Aorta (tissue), 5 donors: ENCODE measurements at regions not wholly inside any gene's neighbourhood (a gene's known extent, or its start where the extent isn't known, plus 50 kb on each side); places are given as distances from the start of the nearest gene placed in this dataset.

Source experiments
- ATAC-seq: fragments of 200-7000 bp; cut with Tn5 transposase; one replicate; pipeline ENCODE4 v1.9.1; 2022; ENCODE audit warnings: moderate library complexity; ENCODE audit not compliant: low FRiP score
- DNase-seq, 2 donors: peaks; one replicate each; pipeline ENCODE4 v3.0.0-alpha.2; 2020
- H3K27ac ChIP-seq, 2 donors: one replicate each; pipeline ENCODE4 v1.5.1; 2013; ENCODE audit warnings: low read length in 2 of 2, mild to moderate bottlenecking in 2 of 2, moderate library complexity in 2 of 2, control low read depth in 1 of 2, inconsistent platforms in 1 of 2, low read depth in 1 of 2
- H3K27me3 ChIP-seq, 2 donors: one replicate each; pipeline ENCODE4 v1.6.1; 2013; ENCODE audit warnings: control low read depth in 1 of 2, low read length in 1 of 2, mild to moderate bottlenecking in 1 of 2, moderate library complexity in 1 of 2; ENCODE audit not compliant: insufficient read depth in 2 of 2, control insufficient read depth in 1 of 2
- H3K36me3 ChIP-seq, 2 donors: one replicate each; pipeline ENCODE4 v1.6.1; 2013; ENCODE audit warnings: control low read depth in 1 of 2, low read length in 1 of 2, mild to moderate bottlenecking in 1 of 2; ENCODE audit not compliant: insufficient read depth in 2 of 2, control insufficient read depth in 1 of 2
- H3K4me1 ChIP-seq, 2 donors: one replicate each; pipeline ENCODE4 v1.6.1; 2013; ENCODE audit warnings: low read length in 2 of 2, control low read depth in 1 of 2, mild to moderate bottlenecking in 1 of 2, moderate library complexity in 1 of 2; ENCODE audit not compliant: insufficient read depth in 2 of 2, control insufficient read depth in 1 of 2
- H3K4me3 ChIP-seq, 2 donors: one replicate each; pipeline ENCODE4 v1.5.1; 2013; ENCODE audit warnings: low read length in 2 of 2, control low read depth in 1 of 2, mild to moderate bottlenecking in 1 of 2
- H3K9me3 ChIP-seq: one replicate; pipeline ENCODE4 v1.6.1; 2013; ENCODE audit warnings: mild to moderate bottlenecking, low read length; ENCODE audit not compliant: control insufficient read depth
- WGBS, 2 donors: extraction: QIAGEN DNeasy Blood & Tissue Kit; methylation state at CpG; one replicate each; pipeline ENCODE4 v1.1.7; 2013; 5-methylcytosine and 5-hydroxymethylcytosine counted together
- intact Hi-C, 2 donors: fragments of 100-400 bp; cut with DNase I; formaldehyde crosslinking; loops; one replicate each; pipeline versions ENCODE4 v1.14.2 to v1.15.0; 2022
- donor health status: healthy with polysubstance abuse.
- donor health status: Bipolar disorder and iron deficiency.
- donor health status: DM: no; HTN: no; CAD: no.
- donor health status: DM: no; HTN: no; CAD: no.
- donor health status: DM: yes; HTN: yes; CAD: no.

GRCh38 chr10:124212702-124213101 lies 119.3 kb upstream of the CHST15 start:
- H3K4me1 ChIP-seq: no peaks in the 10 kb centered on the region
- no peaks in the 10 kb centered on the region for H3K27me3 ChIP-seq
- H3K9me3 ChIP-seq: no peaks in the 10 kb centered on the region
- no peak overlapping the region for H3K27ac ChIP-seq
- DNase-seq (no peak), ATAC-seq (no peak)
- intact Hi-C loops: no loop called here
- WGBS, 2 donors: 94 to 95% methylated on average over 9 of the region's 9 CpGs
- no peak overlapping the region for H3K4me3 ChIP-seq
- H3K36me3 ChIP-seq: no peaks in the 10 kb centered on the region

GRCh38 chr10:124211921-124212320 lies 118.5 kb upstream of the CHST15 start:
- intact Hi-C loops: no loop called here
- Histone ChIP-seq H3K36me3 (no peaks in the 10 kb centered on the region), H3K27ac (no peak overlapping the region), H3K4me1 (no peaks in the 10 kb centered on the region), H3K27me3 (no peaks in the 10 kb centered on the region), H3K9me3 (no peaks in the 10 kb centered on the region), H3K4me3 (no peak overlapping the region)
- no peak for ATAC-seq
- DNase-seq: no peak
- WGBS, 2 donors: 92 to 94% methylated on average over 8 of the region's 8 CpGs

- Histone ChIP-seq H3K4me1 (no peaks in the 10 kb centered on the region), H3K27ac (no peak overlapping the region), H3K9me3 (no peaks in the 10 kb centered on the region), H3K27me3 (no peaks in the 10 kb centered on the region), H3K4me3 (no peak overlapping the region), H3K36me3 (no peaks in the 10 kb centered on the region)
- DNase-seq (no peak), ATAC-seq (no peak)
- intact Hi-C loops: no loop called here
- 80 to 93% methylated on average over 1 of the region's 1 CpG for WGBS, 2 donors
These were observed 116.9 kb upstream of the CHST15 start for GRCh38 chr10:124210263-124210662.

GRCh38 chr10:124207391-124207790 lies 114.0 kb upstream of the CHST15 start:
- 88 to 93% methylated on average over 5 of the region's 5 CpGs for WGBS, 2 donors
- Histone ChIP-seq H3K9me3 (no peaks in the 10 kb centered on the region), H3K4me3 (no peak overlapping the region), H3K4me1 (no peaks in the 10 kb centered on the region), H3K27me3 (no peaks in the 10 kb centered on the region), H3K36me3 (no peaks in the 10 kb centered on the region), H3K27ac (no peak overlapping the region)
- intact Hi-C loops: no loop called here
- no peak for DNase-seq
- ATAC-seq: no peak

- no peak for DNase-seq
- no peaks in the 10 kb centered on the region for H3K27me3 ChIP-seq
- H3K9me3 ChIP-seq: no peaks in the 10 kb centered on the region
- H3K36me3 ChIP-seq: no peaks in the 10 kb centered on the region
- ATAC-seq: no peak
- no peak overlapping the region for H3K4me3 ChIP-seq
- H3K27ac ChIP-seq: no peak overlapping the region
- intact Hi-C loops: no loop called here
- no peaks in the 10 kb centered on the region for H3K4me1 ChIP-seq
- 58 to 62% methylated on average over 4 of the region's 4 CpGs for WGBS, 2 donors
These were observed 113.2 kb upstream of the CHST15 start for GRCh38 chr10:124206616-124207015.

- intact Hi-C loops: no loop called here
- H3K27ac ChIP-seq: no peak overlapping the region
- H3K27me3 ChIP-seq: no peaks in the 10 kb centered on the region
- no peaks in the 10 kb centered on the region for H3K9me3 ChIP-seq
- H3K36me3 ChIP-seq: no peaks in the 10 kb centered on the region
- H3K4me3 ChIP-seq: no peak overlapping the region
- H3K4me1 ChIP-seq: no peaks in the 10 kb centered on the region
- DNase-seq: no peak
- no peak for ATAC-seq
- 94 to 98% methylated on average over 1 of the region's 1 CpG for WGBS, 2 donors
These were observed 112.0 kb upstream of the CHST15 start for GRCh38 chr10:124205432-124205831.

- 99% methylated on average over 3 of the region's 3 CpGs for WGBS, 2 donors
- H3K27me3 ChIP-seq: no peaks in the 10 kb centered on the region
- no peaks in the 10 kb centered on the region for H3K4me1 ChIP-seq
- no peak overlapping the region for H3K4me3 ChIP-seq
- H3K36me3 ChIP-seq: no peaks in the 10 kb centered on the region
- no peaks in the 10 kb centered on the region for H3K9me3 ChIP-seq
- ATAC-seq (no peak), DNase-seq (no peak)
- no peak overlapping the region for H3K27ac ChIP-seq
- intact Hi-C loops: no loop called here
These were observed 111.3 kb upstream of the CHST15 start for GRCh38 chr10:124204726-124205125.

- Histone ChIP-seq H3K27ac (no peak overlapping the region), H3K36me3 (no peaks in the 10 kb centered on the region), H3K27me3 (no peaks in the 10 kb centered on the region), H3K4me3 (no peak overlapping the region), H3K9me3 (no peaks in the 10 kb centered on the region), H3K4me1 (no peaks in the 10 kb centered on the region)
- 66 to 70% methylated on average over 4 of the region's 4 CpGs for WGBS, 2 donors
- ATAC-seq: no peak
- intact Hi-C loops: no loop called here
- DNase-seq: no peak
These were observed 106.6 kb upstream of the CHST15 start for GRCh38 chr10:124200011-124200410.

- H3K36me3 ChIP-seq: no peaks in the 10 kb centered on the region
- H3K9me3 ChIP-seq: no peaks in the 10 kb centered on the region
- no peak overlapping the region for H3K4me3 ChIP-seq
- no peaks in the 10 kb centered on the region for H3K4me1 ChIP-seq
- no peak for DNase-seq
- no peaks in the 10 kb centered on the region for H3K27me3 ChIP-seq
- no peak for ATAC-seq
- intact Hi-C loops: no loop called here
- no peak overlapping the region for H3K27ac ChIP-seq
- 62 to 74% methylated on average over 2 of the region's 2 CpGs for WGBS, 2 donors
These were observed 105.5 kb upstream of the CHST15 start for GRCh38 chr10:124198871-124199270.
